Panc1 (cell line): ENCODE measurements at regions not wholly inside any gene's neighbourhood (a gene's known extent, or its start where the extent isn't known, plus 50 kb on each side); places are given as distances from the start of the nearest gene placed in this dataset.

Source experiments
- POLR2AphosphoS5 ChIP-seq: IDR thresholded peaks from 2 replicates; pipeline ENCODE4 v1.6.1; 2012; ENCODE audit warnings: mild to moderate bottlenecking, low read depth, low read length, moderate library complexity
- TF ChIP-seq, protein P1 (sequence below): fragments of 450-650 bp; IDR thresholded peaks from 2 replicates; pipeline ENCODE4 v1.5.1; 2017; ENCODE audit warnings: mild to moderate bottlenecking
- TF ChIP-seq, protein P2 (sequence below), 2 experiments: IDR thresholded peaks; 2 replicates each; pipeline ENCODE4 v1.6.1; 2011 to 2012; ENCODE audit warnings: low read depth in 2 of 2, control low read depth in 1 of 2, low read length in 1 of 2, mild to moderate bottlenecking in 1 of 2, moderate library complexity in 1 of 2; ENCODE audit not compliant: insufficient read depth in 1 of 2

GRCh38 chr4:163703251-163703650 is 208.8 kb downstream of the TMA16 start:
- TF ChIP-seq, protein P1, sequence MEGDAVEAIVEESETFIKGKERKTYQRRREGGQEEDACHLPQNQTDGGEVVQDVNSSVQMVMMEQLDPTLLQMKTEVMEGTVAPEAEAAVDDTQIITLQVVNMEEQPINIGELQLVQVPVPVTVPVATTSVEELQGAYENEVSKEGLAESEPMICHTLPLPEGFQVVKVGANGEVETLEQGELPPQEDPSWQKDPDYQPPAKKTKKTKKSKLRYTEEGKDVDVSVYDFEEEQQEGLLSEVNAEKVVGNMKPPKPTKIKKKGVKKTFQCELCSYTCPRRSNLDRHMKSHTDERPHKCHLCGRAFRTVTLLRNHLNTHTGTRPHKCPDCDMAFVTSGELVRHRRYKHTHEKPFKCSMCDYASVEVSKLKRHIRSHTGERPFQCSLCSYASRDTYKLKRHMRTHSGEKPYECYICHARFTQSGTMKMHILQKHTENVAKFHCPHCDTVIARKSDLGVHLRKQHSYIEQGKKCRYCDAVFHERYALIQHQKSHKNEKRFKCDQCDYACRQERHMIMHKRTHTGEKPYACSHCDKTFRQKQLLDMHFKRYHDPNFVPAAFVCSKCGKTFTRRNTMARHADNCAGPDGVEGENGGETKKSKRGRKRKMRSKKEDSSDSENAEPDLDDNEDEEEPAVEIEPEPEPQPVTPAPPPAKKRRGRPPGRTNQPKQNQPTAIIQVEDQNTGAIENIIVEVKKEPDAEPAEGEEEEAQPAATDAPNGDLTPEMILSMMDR, result no peak
- TF ChIP-seq, protein P2, sequence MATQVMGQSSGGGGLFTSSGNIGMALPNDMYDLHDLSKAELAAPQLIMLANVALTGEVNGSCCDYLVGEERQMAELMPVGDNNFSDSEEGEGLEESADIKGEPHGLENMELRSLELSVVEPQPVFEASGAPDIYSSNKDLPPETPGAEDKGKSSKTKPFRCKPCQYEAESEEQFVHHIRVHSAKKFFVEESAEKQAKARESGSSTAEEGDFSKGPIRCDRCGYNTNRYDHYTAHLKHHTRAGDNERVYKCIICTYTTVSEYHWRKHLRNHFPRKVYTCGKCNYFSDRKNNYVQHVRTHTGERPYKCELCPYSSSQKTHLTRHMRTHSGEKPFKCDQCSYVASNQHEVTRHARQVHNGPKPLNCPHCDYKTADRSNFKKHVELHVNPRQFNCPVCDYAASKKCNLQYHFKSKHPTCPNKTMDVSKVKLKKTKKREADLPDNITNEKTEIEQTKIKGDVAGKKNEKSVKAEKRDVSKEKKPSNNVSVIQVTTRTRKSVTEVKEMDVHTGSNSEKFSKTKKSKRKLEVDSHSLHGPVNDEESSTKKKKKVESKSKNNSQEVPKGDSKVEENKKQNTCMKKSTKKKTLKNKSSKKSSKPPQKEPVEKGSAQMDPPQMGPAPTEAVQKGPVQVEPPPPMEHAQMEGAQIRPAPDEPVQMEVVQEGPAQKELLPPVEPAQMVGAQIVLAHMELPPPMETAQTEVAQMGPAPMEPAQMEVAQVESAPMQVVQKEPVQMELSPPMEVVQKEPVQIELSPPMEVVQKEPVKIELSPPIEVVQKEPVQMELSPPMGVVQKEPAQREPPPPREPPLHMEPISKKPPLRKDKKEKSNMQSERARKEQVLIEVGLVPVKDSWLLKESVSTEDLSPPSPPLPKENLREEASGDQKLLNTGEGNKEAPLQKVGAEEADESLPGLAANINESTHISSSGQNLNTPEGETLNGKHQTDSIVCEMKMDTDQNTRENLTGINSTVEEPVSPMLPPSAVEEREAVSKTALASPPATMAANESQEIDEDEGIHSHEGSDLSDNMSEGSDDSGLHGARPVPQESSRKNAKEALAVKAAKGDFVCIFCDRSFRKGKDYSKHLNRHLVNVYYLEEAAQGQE (IDR thresholded peaks at IDR 0.05; ENCODE audit: insufficient read depth in 1 of 2, low read depth in 2 of 2, low read length in 1 of 2), result no peak
- no peak for TF ChIP-seq POLR2AphosphoS5
